GM23338 (cell line): ENCODE measurements at regions not wholly inside any gene's neighbourhood (a gene's known extent, or its start where the extent isn't known, plus 50 kb on each side); places are given as distances from the start of the nearest gene placed in this dataset.

ENCODE experiments used
- ATAC-seq: fragments of 200-7000 bp; cut with Tn5 transposase; 3 replicates; pipeline ENCODE4 v1.9.1; 2020
- DNase-seq: peaks from one replicate; pipeline ENCODE4 v3.0.0-alpha.2; 2015; ENCODE audit warnings: low spot score
- H2AFZ ChIP-seq: fragments of 200-600 bp; sonication (generic); 2 replicates; pipeline ENCODE4 v1.8.0; 2016; ENCODE audit warnings: antibody characterized with exemption, mild to moderate bottlenecking, moderate library complexity
- H3F3A ChIP-seq: fragments of 200-600 bp; sonication (generic); replicated peaks from 2 replicates; pipeline ENCODE4 v1.8.0; 2017; ENCODE audit warnings: antibody characterized with exemption, mixed run types, low read depth
- H3K27ac ChIP-seq: fragments of 200-600 bp; sonication (generic); 2 replicates; pipeline ENCODE4 v1.6.1; 2016; ENCODE audit warnings: low read depth
- H3K27me3 ChIP-seq: fragments of 200-600 bp; sonication (generic); 2 replicates; pipeline ENCODE4 v1.8.0; 2016; ENCODE audit warnings: mild to moderate bottlenecking, mixed run types, moderate library complexity; ENCODE audit not compliant: insufficient read depth
- H3K36me3 ChIP-seq: fragments of 200-600 bp; sonication (generic); 2 replicates; pipeline ENCODE4 v1.8.0; 2016; ENCODE audit warnings: mild to moderate bottlenecking; ENCODE audit not compliant: insufficient read depth
- H3K4me1 ChIP-seq: fragments of 200-600 bp; sonication (generic); 2 replicates; pipeline ENCODE4 v1.8.0; 2016; ENCODE audit warnings: mild to moderate bottlenecking, moderate library complexity; ENCODE audit not compliant: insufficient read depth
- H3K4me2 ChIP-seq: fragments of 200-600 bp; sonication (generic); 2 replicates; pipeline ENCODE4 v1.7.1; 2017; ENCODE audit warnings: mixed run types
- H3K4me3 ChIP-seq: fragments of 200-600 bp; sonication (generic); 2 replicates; pipeline ENCODE4 v1.6.1; 2016; ENCODE audit warnings: mixed run types
- H3K79me2 ChIP-seq: fragments of 200-600 bp; sonication (generic); replicated peaks from 2 replicates; pipeline ENCODE4 v1.8.0; 2017; ENCODE audit warnings: mild to moderate bottlenecking; ENCODE audit not compliant: insufficient read depth
- H3K9me2 ChIP-seq: fragments of 200-600 bp; sonication (generic); 2 replicates; pipeline ENCODE4 v1.8.0; 2017; ENCODE audit not compliant: insufficient read depth
- H4K20me1 ChIP-seq: fragments of 200-600 bp; sonication (generic); replicated peaks from 2 replicates; pipeline ENCODE4 v1.8.0; 2017; ENCODE audit warnings: mild to moderate bottlenecking; ENCODE audit not compliant: insufficient read depth
- H3K27ac Mint-ChIP-seq: 2 replicates; pipeline ENCODE4 v1.8.0; 2020; ENCODE audit warnings: inconsistent platforms, mild to moderate bottlenecking, moderate library complexity, mixed read lengths
- H3K27me3 Mint-ChIP-seq: 3 replicates; pipeline ENCODE4 v1.8.0; 2022; ENCODE audit warnings: low read depth, mild to moderate bottlenecking, moderate library complexity, mixed read lengths, inconsistent platforms; ENCODE audit not compliant: insufficient read depth, poor library complexity
- H3K36me3 Mint-ChIP-seq: 3 replicates; pipeline ENCODE4 v1.8.0; 2021; ENCODE audit warnings: low read depth, mild to moderate bottlenecking, inconsistent platforms, moderate library complexity, mixed read lengths
- H3K4me1 Mint-ChIP-seq: 3 replicates; pipeline ENCODE4 v1.8.0; 2020; ENCODE audit warnings: mild to moderate bottlenecking, inconsistent platforms, mixed read lengths
- H3K4me3 Mint-ChIP-seq: 3 replicates; pipeline ENCODE4 v1.8.0; 2021; ENCODE audit warnings: moderate library complexity, mild to moderate bottlenecking, inconsistent platforms, mixed read lengths
- H3K9me3 Mint-ChIP-seq: 3 replicates; pipeline ENCODE4 v1.8.0; 2020; ENCODE audit warnings: moderate library complexity, mild to moderate bottlenecking, inconsistent platforms, mixed read lengths
- CREB1 ChIP-seq: fragments of 250-450 bp; sonication (Bioruptor Pico); IDR thresholded peaks from 2 replicates; pipeline ENCODE4 v1.5.0; 2020; ENCODE audit warnings: low read depth, mild to moderate bottlenecking, moderate library complexity
- ETS1 ChIP-seq: IDR thresholded peaks from 2 replicates; pipeline ENCODE4 v1.6.1; 2016; ENCODE audit warnings: antibody characterized with exemption
- EZH2 ChIP-seq: fragments of 200-600 bp; sonication (generic); IDR thresholded peaks from one replicate; pipeline ENCODE4 v1.8.0; 2017; ENCODE audit warnings: antibody characterized with exemption, mild to moderate bottlenecking, low read depth; ENCODE audit not compliant: unreplicated experiment
- EZH2phosphoT487 ChIP-seq: fragments of 200-600 bp; sonication (generic); IDR thresholded peaks from one replicate; pipeline ENCODE4 v1.8.1; 2018; ENCODE audit warnings: antibody characterized with exemption; ENCODE audit not compliant: unreplicated experiment
- JUNB ChIP-seq: IDR thresholded peaks from one replicate; pipeline ENCODE4 v1.6.1; 2016; ENCODE audit warnings: antibody characterized with exemption; ENCODE audit not compliant: unreplicated experiment
- NANOG ChIP-seq: IDR thresholded peaks from 2 replicates; pipeline ENCODE4 v1.6.1; 2016; ENCODE audit warnings: antibody characterized with exemption, borderline replicate concordance
- REST ChIP-seq: IDR thresholded peaks from one replicate; pipeline ENCODE4 v1.6.1; 2018; ENCODE audit warnings: antibody characterized with exemption; ENCODE audit not compliant: unreplicated experiment
- STAT1 ChIP-seq: IDR thresholded peaks from one replicate; pipeline ENCODE4 v1.6.1; 2016; ENCODE audit warnings: antibody characterized with exemption; ENCODE audit not compliant: unreplicated experiment
- ZNF114 ChIP-seq: fragments of 250-450 bp; sonication (Bioruptor Pico); IDR thresholded peaks from 2 replicates; pipeline ENCODE4 v1.5.0; 2020; ENCODE audit warnings: mild to moderate bottlenecking, moderate library complexity
- ZNF331 ChIP-seq: fragments of 250-450 bp; sonication (Bioruptor Pico); IDR thresholded peaks from 2 replicates; pipeline ENCODE4 v1.5.0; 2020; ENCODE audit warnings: low read depth, mild to moderate bottlenecking, moderate library complexity
- ZNF462 ChIP-seq: fragments of 250-450 bp; sonication (Bioruptor Pico); IDR thresholded peaks from 2 replicates; pipeline ENCODE4 v1.5.0; 2020; ENCODE audit warnings: mild to moderate bottlenecking, moderate library complexity

- TF ChIP-seq REST: no peak
- TF ChIP-seq EZH2phosphoT487: no peak
- TF ChIP-seq ZNF114 (CRISPR knock-in tag): no peak
Measured at GRCh38 chr5:39566029-39566428, 141.2 kb upstream of the DAB2 start (continued).

- Histone ChIP-seq H4K20me1 (no peaks in the 10 kb centered on the region), H3K27ac (no peak overlapping the region), H3K4me1 (no peaks in the 10 kb centered on the region), H3K79me2 (no peaks in the 10 kb centered on the region), H2AFZ (no peak overlapping the region), H3K9me2 (no peaks in the 10 kb centered on the region), H3K4me2 (no peak overlapping the region), H3F3A (no peaks in the 10 kb centered on the region), H3K4me3 (no peak overlapping the region), H3K27me3 (no peaks in the 10 kb centered on the region), H3K36me3 (no peaks in the 10 kb centered on the region)
- H3K9me3 Mint-ChIP-seq: no peaks in the 10 kb centered on the region
- H3K27ac Mint-ChIP-seq: no peak overlapping the region
- no peak for ATAC-seq
- H3K4me3 Mint-ChIP-seq: no peak overlapping the region
- no peaks in the 10 kb centered on the region for H3K27me3 Mint-ChIP-seq
- H3K36me3 Mint-ChIP-seq: no peaks in the 10 kb centered on the region
- no peak for DNase-seq
- H3K4me1 Mint-ChIP-seq: no peaks in the 10 kb centered on the region
- no peak for TF ChIP-seq STAT1
- TF ChIP-seq ZNF114 (CRISPR knock-in tag): no peak
- no peak for TF ChIP-seq CREB1 (CRISPR knock-in tag)
- TF ChIP-seq REST: no peak
- no peak for TF ChIP-seq ZNF462 (CRISPR knock-in tag)
- TF ChIP-seq EZH2: no peak
- no peak for TF ChIP-seq ZNF331 (CRISPR knock-in tag)
- TF ChIP-seq JUNB: no peak
- TF ChIP-seq ETS1: no peak
- TF ChIP-seq EZH2phosphoT487: no peak
- no peak for TF ChIP-seq NANOG
Measured at GRCh38 chr5:39561421-39561820, 136.6 kb upstream of the DAB2 start.
